GM12878 (cell line): ENCODE measurements at regions not wholly inside any gene's neighbourhood (a gene's known extent, or its start where the extent isn't known, plus 50 kb on each side); places are given as distances from the start of the nearest gene placed in this dataset.

Experiments
- FOXM1 ChIP-seq: IDR thresholded peaks from 2 replicates; pipeline ENCODE4 v1.6.1; 2012; ENCODE audit warnings: low read depth, mild to moderate bottlenecking, inconsistent platforms, low read length, moderate library complexity
- NFYB ChIP-seq: IDR thresholded peaks from 2 replicates; pipeline ENCODE4 v1.6.1; 2011; ENCODE audit warnings: low read depth, mild to moderate bottlenecking, low read length, improper control_type of control experiment, moderate library complexity; ENCODE audit not compliant: insufficient read depth

GRCh38 chr3:43215663-43216275, 70.6 kb upstream of the SNRK start:
- TF ChIP-seq NFYB (no peak), FOXM1 (no peak)
